WERI-Rb-1 (cell line): ENCODE measurements at regions not wholly inside any gene's neighbourhood (a gene's known extent, or its start where the extent isn't known, plus 50 kb on each side); places are given as distances from the start of the nearest gene placed in this dataset.
"Not testable (repeated sequence)": the region's sequence is repeated elsewhere in the genome, so short reads cannot be mapped to it uniquely, and the experiment has no call there.

Experiments
- DNase-seq: peaks from one replicate; pipeline ENCODE4 v3.0.0-alpha.2; 2020
- H3K27ac ChIP-seq: fragments of 250-450 bp; sonication (Bioruptor Pico); 2 replicates; pipeline ENCODE4 v1.5.1; 2020; ENCODE audit warnings: mild to moderate bottlenecking, moderate library complexity
- H3K27me3 ChIP-seq: fragments of 250-450 bp; sonication (Bioruptor Pico); 2 replicates; pipeline ENCODE4 v1.5.1; 2021; ENCODE audit warnings: mild to moderate bottlenecking, low read depth, moderate library complexity; ENCODE audit not compliant: insufficient read depth, severe bottlenecking
- H3K36me3 ChIP-seq: fragments of 250-450 bp; sonication (Bioruptor Pico); 2 replicates; pipeline ENCODE4 v1.5.1; 2020; ENCODE audit warnings: mild to moderate bottlenecking, moderate library complexity
- H3K4me3 ChIP-seq: 2 replicates; pipeline ENCODE4 v1.5.1; 2011; ENCODE audit warnings: low read depth, mild to moderate bottlenecking, control low read depth, low read length
- H3K9me3 ChIP-seq: fragments of 250-450 bp; sonication (Bioruptor Pico); 2 replicates; pipeline ENCODE4 v1.5.1; 2021; ENCODE audit warnings: mild to moderate bottlenecking, moderate library complexity; ENCODE audit not compliant: severe bottlenecking
- TF ChIP-seq, protein P1 (sequence below): IDR thresholded peaks from 2 replicates; pipeline ENCODE4 v1.5.1; 2011; ENCODE audit warnings: low read depth, mild to moderate bottlenecking, control low read depth, inconsistent platforms, low read length

DNA sequence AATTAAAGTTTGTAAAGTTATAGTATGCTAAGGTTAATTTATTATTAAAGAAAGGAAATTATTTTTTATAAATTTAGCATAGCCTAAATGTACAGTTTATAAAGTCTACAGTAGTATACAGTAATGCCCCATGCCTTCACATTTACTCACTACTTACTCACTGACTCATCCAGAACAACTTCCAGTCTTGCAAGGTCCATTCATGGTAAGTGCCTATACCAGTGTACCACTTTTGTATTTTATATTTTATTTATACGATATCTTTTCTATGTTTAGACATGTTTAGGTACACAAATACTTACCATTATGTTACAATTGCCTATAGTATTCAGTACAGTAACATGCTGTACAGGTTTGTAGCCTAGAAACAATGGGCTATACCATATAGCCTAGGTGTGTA lies 95.1 kb upstream of the GRIN2B start:
- H3K36me3 ChIP-seq = no peaks in the 10 kb centered on the region
- no peak for DNase-seq
- no peak overlapping the region for H3K27ac ChIP-seq
- TF ChIP-seq, protein P1, sequence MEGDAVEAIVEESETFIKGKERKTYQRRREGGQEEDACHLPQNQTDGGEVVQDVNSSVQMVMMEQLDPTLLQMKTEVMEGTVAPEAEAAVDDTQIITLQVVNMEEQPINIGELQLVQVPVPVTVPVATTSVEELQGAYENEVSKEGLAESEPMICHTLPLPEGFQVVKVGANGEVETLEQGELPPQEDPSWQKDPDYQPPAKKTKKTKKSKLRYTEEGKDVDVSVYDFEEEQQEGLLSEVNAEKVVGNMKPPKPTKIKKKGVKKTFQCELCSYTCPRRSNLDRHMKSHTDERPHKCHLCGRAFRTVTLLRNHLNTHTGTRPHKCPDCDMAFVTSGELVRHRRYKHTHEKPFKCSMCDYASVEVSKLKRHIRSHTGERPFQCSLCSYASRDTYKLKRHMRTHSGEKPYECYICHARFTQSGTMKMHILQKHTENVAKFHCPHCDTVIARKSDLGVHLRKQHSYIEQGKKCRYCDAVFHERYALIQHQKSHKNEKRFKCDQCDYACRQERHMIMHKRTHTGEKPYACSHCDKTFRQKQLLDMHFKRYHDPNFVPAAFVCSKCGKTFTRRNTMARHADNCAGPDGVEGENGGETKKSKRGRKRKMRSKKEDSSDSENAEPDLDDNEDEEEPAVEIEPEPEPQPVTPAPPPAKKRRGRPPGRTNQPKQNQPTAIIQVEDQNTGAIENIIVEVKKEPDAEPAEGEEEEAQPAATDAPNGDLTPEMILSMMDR = no peak
- H3K9me3 ChIP-seq = no peaks in the 10 kb centered on the region
- no peak overlapping the region for H3K4me3 ChIP-seq
- H3K27me3 ChIP-seq = no peaks in the 10 kb centered on the region

- H3K9me3 ChIP-seq = peaks cover 5% of the 10 kb centered on the region
- no peaks in the 10 kb centered on the region for H3K36me3 ChIP-seq
- no peak overlapping the region for H3K4me3 ChIP-seq
- TF ChIP-seq, protein P1 = no peak
- no peak for DNase-seq
- H3K27me3 ChIP-seq = no peaks in the 10 kb centered on the region
- no peak overlapping the region for H3K27ac ChIP-seq
Measured at GRCh38 chr12:14086838-14087237, 105.4 kb upstream of the GRIN2B start.

DNA sequence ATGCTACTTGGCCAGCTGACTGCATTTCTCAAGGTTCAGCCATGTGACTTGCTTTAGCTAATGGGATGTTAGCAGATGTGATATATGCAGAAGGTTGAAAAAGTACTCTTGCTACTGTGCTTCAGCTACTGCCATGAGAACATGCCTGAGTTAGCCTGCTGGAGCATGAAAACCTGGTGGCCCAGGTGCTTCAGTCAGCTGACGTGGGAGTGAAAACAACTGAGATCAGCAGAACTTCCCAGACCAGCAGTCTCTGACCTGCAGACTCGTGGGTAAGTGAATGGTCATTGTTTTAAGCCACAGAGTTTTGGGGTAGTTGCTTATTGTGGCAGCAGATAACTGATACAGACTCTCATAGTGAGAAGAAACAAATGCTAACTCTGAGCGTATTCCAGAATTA lies 118.6 kb upstream of the GRIN2B start:
- H3K9me3 ChIP-seq = no peaks in the 10 kb centered on the region
- no peak for DNase-seq
- TF ChIP-seq, protein P1 = no peak
- no peak overlapping the region for H3K27ac ChIP-seq
- no peaks in the 10 kb centered on the region for H3K36me3 ChIP-seq
- no peaks in the 10 kb centered on the region for H3K27me3 ChIP-seq
- H3K4me3 ChIP-seq = no peak overlapping the region

DNA sequence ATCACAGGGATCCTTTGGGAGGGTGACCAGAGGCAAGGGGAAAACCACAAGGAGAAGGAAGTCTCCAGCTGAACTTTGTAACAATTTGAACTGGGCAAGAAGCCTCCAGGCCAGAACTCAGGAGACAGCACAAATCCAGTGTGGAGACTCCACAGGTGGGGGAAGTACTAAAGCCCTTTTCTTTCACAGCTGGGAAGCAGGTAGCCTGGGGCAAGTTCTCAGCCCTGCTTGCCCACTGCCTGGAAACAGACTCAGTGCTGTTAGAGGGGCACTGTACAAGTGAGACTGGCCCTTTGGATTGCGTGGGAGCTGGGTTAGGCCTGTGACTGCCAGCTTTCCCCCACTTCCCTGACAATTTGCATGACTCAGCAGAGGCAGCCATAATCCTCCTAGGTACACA lies 120.2 kb upstream of the GRIN2B start:
- not testable (repeated sequence) for DNase-seq, H3K36me3 ChIP-seq, H3K27me3 ChIP-seq, H3K27ac ChIP-seq, H3K9me3 ChIP-seq, H3K4me3 ChIP-seq

GRCh38 chr12:14111230-14111865 lies 129.9 kb upstream of the GRIN2B start:
- Histone ChIP-seq H3K4me3 (no peak overlapping the region), H3K9me3 (no peaks in the 10 kb centered on the region), H3K27ac (no peak overlapping the region), H3K27me3 (no peaks in the 10 kb centered on the region), H3K36me3 (no peaks in the 10 kb centered on the region)
- DNase-seq = peak; percentile 10
- TF ChIP-seq, protein P1 = peak; percentile 43

DNA sequence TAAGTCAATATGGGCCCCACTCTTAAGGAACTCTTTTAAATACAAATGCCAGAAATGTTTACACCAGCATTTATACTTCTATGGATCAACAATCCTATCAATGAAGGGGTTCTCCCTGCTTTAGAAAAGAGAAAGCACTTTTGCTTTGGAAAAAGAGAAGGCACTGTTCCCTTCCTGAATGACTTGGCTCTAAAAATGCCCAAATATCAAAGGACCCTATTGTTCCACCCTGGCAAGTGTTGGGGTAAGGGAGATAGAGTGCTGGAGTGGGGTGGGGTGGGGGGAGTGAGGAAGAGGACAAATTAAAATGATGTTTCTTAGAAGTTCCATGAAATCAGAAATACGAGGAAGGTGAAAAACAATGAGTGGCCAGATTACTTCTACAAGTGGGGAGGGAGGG lies 131.6 kb upstream of the GRIN2B start:
- Histone ChIP-seq H3K27me3 (no peaks in the 10 kb centered on the region), H3K27ac (no peak overlapping the region), H3K36me3 (no peaks in the 10 kb centered on the region), H3K4me3 (no peak overlapping the region), H3K9me3 (no peaks in the 10 kb centered on the region)
- DNase-seq = no peak
- TF ChIP-seq, protein P1 = no peak
